Hepatocyte (in vitro differentiated cells): ENCODE measurements at regions not wholly inside any gene's neighbourhood (a gene's known extent, or its start where the extent isn't known, plus 50 kb on each side); places are given as distances from the start of the nearest gene placed in this dataset.

Source experiments
- CTCF ChIP-seq: fragments of 200-600 bp; sonication (generic); IDR thresholded peaks from 2 replicates; pipeline ENCODE4 v1.5.1; 2016; ENCODE audit warnings: antibody characterized with exemption, mild to moderate bottlenecking; ENCODE audit not compliant: poor library complexity
- EZH2phosphoT487 ChIP-seq: fragments of 200-600 bp; sonication (generic); IDR thresholded peaks from one replicate; pipeline ENCODE4 v1.6.1; 2018; ENCODE audit warnings: antibody characterized with exemption, mild to moderate bottlenecking, low read depth, moderate library complexity; ENCODE audit not compliant: unreplicated experiment, severe bottlenecking

GRCh38 chr3:162468791-162469190, 972.2 kb downstream of the OTOL1 start:
- TF ChIP-seq CTCF (no peak), EZH2phosphoT487 (no peak)
